ENCODE measurements at regions not wholly inside any gene's neighbourhood (a gene's known extent, or its start where the extent isn't known, plus 50 kb on each side); places are given as distances from the start of the nearest gene placed in this dataset.
"Not testable (repeated sequence)": the region's sequence is repeated elsewhere in the genome, so short reads cannot be mapped to it uniquely, and the experiment has no call there.

DNA sequence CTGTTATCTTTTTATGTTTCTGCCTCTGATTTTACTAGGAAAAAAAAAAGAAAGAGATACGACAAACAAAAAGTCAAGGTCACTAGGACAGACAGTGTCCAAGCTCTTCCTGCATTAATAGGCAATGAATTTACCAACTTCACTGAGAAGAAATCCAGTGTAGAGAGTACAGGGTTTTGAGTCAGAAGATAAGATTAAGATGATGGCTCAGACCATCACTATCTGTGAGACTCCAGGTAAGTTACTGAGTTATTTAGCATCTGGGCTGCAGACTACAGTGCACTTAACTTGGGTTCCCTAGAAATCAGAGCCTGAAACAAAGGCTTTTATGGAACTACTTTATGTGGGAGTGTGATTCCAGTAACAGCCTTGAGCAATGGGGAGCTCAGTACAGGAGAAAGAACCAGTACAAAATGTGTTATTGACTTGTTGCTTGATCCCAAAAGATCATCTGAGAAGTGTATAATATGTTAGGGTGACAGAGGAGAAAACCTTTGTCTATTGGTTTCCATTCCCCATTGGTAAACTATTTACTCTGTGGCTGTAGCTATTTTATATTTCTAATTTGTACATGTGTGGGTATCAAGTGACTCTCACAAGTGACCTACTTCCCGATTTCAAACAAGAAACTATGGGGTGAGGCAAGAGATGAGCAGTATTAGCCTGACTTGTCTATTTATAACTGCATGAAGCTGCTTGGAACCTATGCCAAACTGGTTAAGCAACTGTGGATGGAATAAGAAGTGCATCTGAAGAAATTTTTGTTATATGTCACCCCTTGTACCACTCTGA is 395.8 kb downstream of the RAB38 start:
- no peak for DNase-seq (ENCODE audit: low read depth in 6 of 9, low spot score in 9 of 9)
- no peak overlapping the region for H3K4me3 ChIP-seq (ENCODE audit: low read length in 2 of 2)
- no peak overlapping the region for H3K27ac ChIP-seq (ENCODE audit: low read depth in 1 of 2, low read length in 1 of 2)
- no peaks in the 10 kb centered on the region for H3K4me1 ChIP-seq (ENCODE audit: control insufficient read depth in 2 of 2, insufficient read depth in 2 of 2, low read length in 2 of 2)
- no peaks in the 10 kb centered on the region for H3K27me3 ChIP-seq (ENCODE audit: control insufficient read depth in 2 of 2, insufficient read depth in 1 of 2, low read length in 1 of 2)
- no peaks in the 10 kb centered on the region for H3K9me3 ChIP-seq (ENCODE audit: control insufficient read depth in 2 of 2, insufficient read depth in 1 of 2, low read length in 1 of 2)
- no peaks in the 10 kb centered on the region for H3K36me3 ChIP-seq (ENCODE audit: control insufficient read depth in 2 of 2, insufficient read depth in 2 of 2, low read length in 1 of 2)
- 45% methylated on average over 2 of the region's 2 CpGs for WGBS

DNA sequence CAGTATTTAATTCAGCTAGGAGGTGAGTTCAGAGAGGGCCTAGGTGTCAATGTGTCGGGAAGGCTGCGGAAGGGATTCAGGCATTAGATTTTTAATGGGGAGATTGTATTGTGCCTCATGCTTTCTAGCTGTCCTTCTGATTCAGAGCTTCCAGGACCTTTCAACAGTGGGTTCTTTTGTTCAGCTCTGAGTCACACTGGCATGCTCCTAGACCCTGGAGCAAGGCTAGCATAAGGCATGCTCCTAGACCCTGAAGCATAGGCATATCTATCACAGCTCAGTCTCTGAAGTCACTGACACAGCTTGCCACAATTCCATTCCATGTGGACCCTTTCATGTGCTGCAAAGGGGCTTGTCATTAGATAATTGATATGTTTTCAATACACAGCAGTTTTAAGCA is 396.9 kb downstream of the RAB38 start:
- H3K36me3 ChIP-seq (ENCODE audit: control insufficient read depth in 2 of 2, insufficient read depth in 2 of 2, low read length in 1 of 2) = no peaks in the 10 kb centered on the region
- no peak overlapping the region for H3K4me3 ChIP-seq (ENCODE audit: low read length in 2 of 2)
- DNase-seq (ENCODE audit: low read depth in 6 of 9, low spot score in 9 of 9) = no peak
- H3K27ac ChIP-seq (ENCODE audit: low read depth in 1 of 2, low read length in 1 of 2) = no peak overlapping the region
- no peaks in the 10 kb centered on the region for H3K27me3 ChIP-seq (ENCODE audit: control insufficient read depth in 2 of 2, insufficient read depth in 1 of 2, low read length in 1 of 2)
- H3K9me3 ChIP-seq (ENCODE audit: control insufficient read depth in 2 of 2, insufficient read depth in 1 of 2, low read length in 1 of 2) = no peaks in the 10 kb centered on the region
- H3K4me1 ChIP-seq (ENCODE audit: control insufficient read depth in 2 of 2, insufficient read depth in 2 of 2, low read length in 2 of 2) = no peaks in the 10 kb centered on the region
- 98% methylated on average over 2 of the region's 2 CpGs for WGBS

DNA sequence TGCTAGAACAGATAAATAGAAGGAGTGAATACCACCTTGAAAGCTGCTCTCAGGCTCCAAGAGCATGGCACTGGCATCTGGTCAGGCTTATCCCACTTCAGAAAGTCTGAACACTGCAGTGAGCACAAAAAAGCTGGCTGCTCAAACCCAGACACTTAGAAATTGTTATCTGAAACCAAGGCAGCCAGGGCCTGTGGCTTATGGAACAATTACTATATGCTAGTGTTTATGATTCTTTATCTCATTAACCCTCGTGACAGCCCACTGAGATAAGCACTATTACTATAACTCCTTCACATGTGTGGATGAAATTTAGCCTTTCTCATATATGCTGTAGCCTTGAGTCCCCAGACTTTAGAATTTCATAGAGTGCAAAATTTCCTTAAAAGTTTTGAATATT is 400.2 kb downstream of the RAB38 start:
- 85% methylated on average over 1 of the region's 1 CpG for WGBS
- Histone ChIP-seq H3K27me3 (ENCODE audit: control insufficient read depth in 2 of 2, insufficient read depth in 1 of 2, low read length in 1 of 2) (no peaks in the 10 kb centered on the region), H3K27ac (ENCODE audit: low read depth in 1 of 2, low read length in 1 of 2) (no peak overlapping the region), H3K4me3 (ENCODE audit: low read length in 2 of 2) (no peak overlapping the region), H3K9me3 (ENCODE audit: control insufficient read depth in 2 of 2, insufficient read depth in 1 of 2, low read length in 1 of 2) (no peaks in the 10 kb centered on the region), H3K36me3 (ENCODE audit: control insufficient read depth in 2 of 2, insufficient read depth in 2 of 2, low read length in 1 of 2) (no peaks in the 10 kb centered on the region), H3K4me1 (ENCODE audit: control insufficient read depth in 2 of 2, insufficient read depth in 2 of 2, low read length in 2 of 2) (no peaks in the 10 kb centered on the region)
- DNase-seq (ENCODE audit: low read depth in 6 of 9, low spot score in 9 of 9) = no peak

DNA sequence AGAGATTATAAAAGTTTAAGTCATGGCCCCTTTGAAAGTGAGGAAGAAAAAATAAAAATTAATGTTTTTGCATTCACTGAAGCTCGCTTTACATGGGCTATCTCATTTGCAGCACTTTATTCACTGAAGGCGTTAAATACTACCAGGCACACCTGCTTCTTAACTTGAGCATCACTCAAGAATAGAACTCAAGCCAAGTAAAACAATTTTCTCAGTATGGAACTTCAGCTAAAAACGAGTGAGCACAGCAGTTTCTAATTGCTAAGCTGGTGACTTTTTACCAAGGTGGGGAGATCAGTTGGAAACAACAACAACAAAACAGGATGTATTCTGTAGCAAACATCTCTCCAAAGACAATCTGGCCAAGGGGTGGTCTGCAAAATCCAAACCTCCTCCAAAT is 405.6 kb downstream of the RAB38 start:
- Histone ChIP-seq H3K4me1 (ENCODE audit: control insufficient read depth in 2 of 2, insufficient read depth in 2 of 2, low read length in 2 of 2) (no peaks in the 10 kb centered on the region), H3K27me3 (ENCODE audit: control insufficient read depth in 2 of 2, insufficient read depth in 1 of 2, low read length in 1 of 2) (no peaks in the 10 kb centered on the region), H3K4me3 (ENCODE audit: low read length in 2 of 2) (no peak overlapping the region), H3K36me3 (ENCODE audit: control insufficient read depth in 2 of 2, insufficient read depth in 2 of 2, low read length in 1 of 2) (no peaks in the 10 kb centered on the region), H3K9me3 (ENCODE audit: control insufficient read depth in 2 of 2, insufficient read depth in 1 of 2, low read length in 1 of 2) (no peaks in the 10 kb centered on the region), H3K27ac (ENCODE audit: low read depth in 1 of 2, low read length in 1 of 2) (no peak overlapping the region)
- 72% methylated on average over 3 of the region's 3 CpGs for WGBS
- no peak for DNase-seq (ENCODE audit: low read depth in 6 of 9, low spot score in 9 of 9)

DNA sequence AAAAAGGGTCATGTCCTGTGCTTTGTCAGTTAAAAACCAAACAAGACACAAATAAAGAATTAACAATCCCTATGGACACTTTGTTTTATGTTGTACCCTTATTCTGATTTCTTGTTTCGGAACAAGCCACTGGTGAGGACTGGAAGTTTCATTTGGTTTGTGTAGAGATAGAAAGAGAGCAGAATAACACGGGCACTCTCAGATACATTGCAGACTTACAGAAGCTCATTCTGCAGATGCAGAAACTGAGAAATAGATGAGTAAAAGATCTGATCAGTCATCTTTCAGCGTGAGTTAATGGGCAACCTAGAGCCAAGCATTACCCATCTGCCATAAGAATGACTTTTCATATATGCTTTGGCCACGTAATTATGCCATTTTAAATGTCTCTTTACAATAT is 407.6 kb downstream of the RAB38 start:
- Histone ChIP-seq H3K27ac (ENCODE audit: low read depth in 1 of 2, low read length in 1 of 2) (no peak overlapping the region), H3K36me3 (ENCODE audit: control insufficient read depth in 2 of 2, insufficient read depth in 2 of 2, low read length in 1 of 2) (no peaks in the 10 kb centered on the region), H3K9me3 (ENCODE audit: control insufficient read depth in 2 of 2, insufficient read depth in 1 of 2, low read length in 1 of 2) (no peaks in the 10 kb centered on the region), H3K4me3 (ENCODE audit: low read length in 2 of 2) (no peak overlapping the region), H3K4me1 (ENCODE audit: control insufficient read depth in 2 of 2, insufficient read depth in 2 of 2, low read length in 2 of 2) (no peaks in the 10 kb centered on the region), H3K27me3 (ENCODE audit: control insufficient read depth in 2 of 2, insufficient read depth in 1 of 2, low read length in 1 of 2) (no peaks in the 10 kb centered on the region)
- WGBS = 84% methylated on average over 4 of the region's 4 CpGs
- no peak for DNase-seq (ENCODE audit: low read depth in 6 of 9, low spot score in 9 of 9)

DNA sequence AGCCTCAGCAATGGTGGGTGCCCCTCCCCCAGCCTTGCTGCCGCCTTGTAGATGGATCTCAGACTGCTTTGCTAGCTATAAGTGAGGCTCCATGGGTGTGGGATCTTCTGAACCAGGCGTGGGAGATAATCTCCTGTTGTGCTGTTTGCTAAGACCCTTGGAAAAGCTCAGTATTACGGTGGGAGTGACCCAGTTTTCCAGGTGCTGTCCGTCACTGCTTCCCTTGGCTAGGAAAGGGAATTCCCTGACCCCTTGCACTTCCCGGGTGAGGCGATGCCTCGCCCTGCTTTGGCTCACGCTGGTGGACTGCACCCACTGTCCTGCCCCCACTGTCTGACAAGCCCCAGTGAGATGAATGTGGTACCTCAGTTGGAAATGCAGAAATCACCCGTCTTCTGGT is 411.2 kb downstream of the RAB38 start:
- H3K27me3 ChIP-seq (ENCODE audit: control insufficient read depth in 2 of 2, insufficient read depth in 1 of 2, low read length in 1 of 2); DNase-seq (ENCODE audit: low read depth in 6 of 9, low spot score in 9 of 9): not testable (repeated sequence)
- WGBS = 89% methylated on average over 9 of the region's 9 CpGs

DNA sequence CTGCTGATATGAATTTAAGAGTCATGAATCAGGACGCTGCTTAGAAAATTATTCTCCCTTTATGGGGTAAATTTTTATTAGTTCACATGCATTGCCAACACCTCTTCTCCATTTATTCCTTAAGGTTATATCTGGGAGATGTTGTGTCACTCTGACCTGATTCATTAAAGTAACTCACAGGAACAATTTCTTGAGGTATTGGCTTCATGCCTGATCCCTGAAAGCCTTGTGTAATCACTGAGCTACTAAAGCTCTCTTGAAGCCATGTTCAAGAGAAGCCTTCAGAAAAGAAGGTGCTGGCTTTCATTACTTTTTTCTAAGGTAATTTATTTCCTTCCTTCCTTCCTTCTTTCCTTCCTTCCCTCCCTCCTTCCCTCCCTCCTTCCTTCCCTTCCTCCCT is 420.6 kb downstream of the RAB38 start:
- DNase-seq (ENCODE audit: low read depth in 6 of 9, low spot score in 9 of 9) = no peak
- H3K36me3 ChIP-seq (ENCODE audit: control insufficient read depth in 2 of 2, insufficient read depth in 2 of 2, low read length in 1 of 2) = no peaks in the 10 kb centered on the region
- H3K4me3 ChIP-seq (ENCODE audit: low read length in 2 of 2) = no peak overlapping the region
- WGBS = 92% methylated on average over 1 of the region's 1 CpG
- H3K9me3 ChIP-seq (ENCODE audit: control insufficient read depth in 2 of 2, insufficient read depth in 1 of 2, low read length in 1 of 2) = no peaks in the 10 kb centered on the region
- H3K27ac ChIP-seq (ENCODE audit: low read depth in 1 of 2, low read length in 1 of 2) = no peak overlapping the region
- H3K4me1 ChIP-seq (ENCODE audit: control insufficient read depth in 2 of 2, insufficient read depth in 2 of 2, low read length in 2 of 2) = no peaks in the 10 kb centered on the region
- H3K27me3 ChIP-seq (ENCODE audit: control insufficient read depth in 2 of 2, insufficient read depth in 1 of 2, low read length in 1 of 2) = no peaks in the 10 kb centered on the region

More for the DNA sequence above, 411.2 kb downstream of the RAB38 start:
- not testable (repeated sequence) for H3K27ac ChIP-seq (ENCODE audit: low read depth in 1 of 2, low read length in 1 of 2); H3K9me3 ChIP-seq (ENCODE audit: control insufficient read depth in 2 of 2, insufficient read depth in 1 of 2, low read length in 1 of 2); H3K4me3 ChIP-seq (ENCODE audit: low read length in 2 of 2); H3K4me1 ChIP-seq (ENCODE audit: control insufficient read depth in 2 of 2, insufficient read depth in 2 of 2, low read length in 2 of 2); H3K36me3 ChIP-seq (ENCODE audit: control insufficient read depth in 2 of 2, insufficient read depth in 2 of 2, low read length in 1 of 2)

DNA sequence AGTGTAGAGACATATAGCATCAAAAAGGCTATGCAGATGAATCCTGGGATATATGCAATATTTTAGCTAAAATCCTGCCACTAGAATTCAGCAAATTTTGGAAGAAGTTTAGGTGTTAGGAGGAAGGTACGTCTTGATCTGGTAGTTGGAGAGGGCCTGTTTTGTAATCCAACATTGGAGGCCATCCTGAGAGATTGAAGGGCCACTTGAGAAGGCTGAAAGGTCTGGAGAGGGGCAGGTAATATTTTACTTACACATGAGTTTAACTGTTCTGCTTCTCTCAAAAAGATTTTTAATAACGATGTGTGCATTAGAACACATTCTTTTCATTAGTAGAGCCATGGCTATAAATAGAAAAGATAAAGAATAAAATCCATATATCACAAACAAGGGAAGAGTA is 422.1 kb downstream of the RAB38 start:
- no peaks in the 10 kb centered on the region for H3K27me3 ChIP-seq (ENCODE audit: control insufficient read depth in 2 of 2, insufficient read depth in 1 of 2, low read length in 1 of 2)
- DNase-seq (ENCODE audit: low read depth in 6 of 9, low spot score in 9 of 9) = no peak
- no peak overlapping the region for H3K4me3 ChIP-seq (ENCODE audit: low read length in 2 of 2)
- 88% methylated on average over 2 of the region's 2 CpGs for WGBS
- H3K27ac ChIP-seq (ENCODE audit: low read depth in 1 of 2, low read length in 1 of 2) = no peak overlapping the region
- no peaks in the 10 kb centered on the region for H3K4me1 ChIP-seq (ENCODE audit: control insufficient read depth in 2 of 2, insufficient read depth in 2 of 2, low read length in 2 of 2)
- H3K36me3 ChIP-seq (ENCODE audit: control insufficient read depth in 2 of 2, insufficient read depth in 2 of 2, low read length in 1 of 2) = no peaks in the 10 kb centered on the region
- no peaks in the 10 kb centered on the region for H3K9me3 ChIP-seq (ENCODE audit: control insufficient read depth in 2 of 2, insufficient read depth in 1 of 2, low read length in 1 of 2)

DNA sequence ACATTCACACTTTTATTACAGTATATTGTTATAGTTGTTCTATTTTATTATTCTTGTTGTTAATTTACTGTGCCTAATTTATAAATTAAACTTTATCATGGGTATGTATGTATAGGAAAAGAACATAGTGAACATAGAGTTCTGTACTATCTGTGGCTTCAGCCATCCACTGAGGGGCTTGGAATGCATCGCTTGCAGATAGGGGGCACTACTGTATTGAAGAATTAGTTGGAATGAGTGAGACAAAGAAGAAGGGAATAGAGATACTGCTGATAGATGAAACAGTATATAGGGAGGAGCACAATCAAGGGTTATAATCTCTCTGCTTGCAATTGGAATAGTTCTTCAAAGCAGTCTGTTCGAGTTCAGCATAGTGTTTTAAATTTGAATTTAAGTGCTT is 432.2 kb downstream of the RAB38 start:
- Histone ChIP-seq H3K9me3 (ENCODE audit: control insufficient read depth in 2 of 2, insufficient read depth in 1 of 2, low read length in 1 of 2) (no peaks in the 10 kb centered on the region), H3K4me3 (ENCODE audit: low read length in 2 of 2) (no peak overlapping the region), H3K36me3 (ENCODE audit: control insufficient read depth in 2 of 2, insufficient read depth in 2 of 2, low read length in 1 of 2) (no peaks in the 10 kb centered on the region), H3K27me3 (ENCODE audit: control insufficient read depth in 2 of 2, insufficient read depth in 1 of 2, low read length in 1 of 2) (no peaks in the 10 kb centered on the region), H3K27ac (ENCODE audit: low read depth in 1 of 2, low read length in 1 of 2) (no peak overlapping the region), H3K4me1 (ENCODE audit: control insufficient read depth in 2 of 2, insufficient read depth in 2 of 2, low read length in 2 of 2) (no peaks in the 10 kb centered on the region)
- 78% methylated on average over 2 of the region's 2 CpGs for WGBS
- DNase-seq (ENCODE audit: low read depth in 6 of 9, low spot score in 9 of 9) = no peak
